ENCODE measurements at regions not wholly inside any gene's neighbourhood (a gene's known extent, or its start where the extent isn't known, plus 50 kb on each side); places are given as distances from the start of the nearest gene placed in this dataset.

DNA sequence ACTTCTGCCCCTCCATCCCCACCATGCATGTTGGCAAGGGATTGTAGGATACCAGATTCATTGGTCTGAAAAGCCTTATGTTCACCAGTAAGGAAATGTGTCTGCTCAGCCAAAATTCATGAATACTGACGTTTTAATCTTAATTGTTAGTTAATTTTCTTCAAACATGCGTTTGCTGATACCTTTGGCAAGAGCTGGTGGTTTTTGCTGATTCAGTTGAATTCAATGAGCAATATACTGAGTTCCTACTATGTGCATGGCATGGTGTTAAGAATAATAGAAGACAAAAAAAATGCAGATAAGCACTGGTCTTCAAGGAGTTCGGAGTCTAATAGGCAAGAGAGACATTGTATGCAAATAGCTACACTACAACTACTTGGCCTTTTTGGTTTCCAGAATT lies 811.6 kb downstream of the BCL11A start:
- no peak for TF ChIP-seq POLR2AphosphoS5 (IDR thresholded peaks at IDR 0.05)
- no peak for TF ChIP-seq EP300 (IDR thresholded peaks at IDR 0.05; ENCODE audit: low read depth)
- TF ChIP-seq, protein P1, sequence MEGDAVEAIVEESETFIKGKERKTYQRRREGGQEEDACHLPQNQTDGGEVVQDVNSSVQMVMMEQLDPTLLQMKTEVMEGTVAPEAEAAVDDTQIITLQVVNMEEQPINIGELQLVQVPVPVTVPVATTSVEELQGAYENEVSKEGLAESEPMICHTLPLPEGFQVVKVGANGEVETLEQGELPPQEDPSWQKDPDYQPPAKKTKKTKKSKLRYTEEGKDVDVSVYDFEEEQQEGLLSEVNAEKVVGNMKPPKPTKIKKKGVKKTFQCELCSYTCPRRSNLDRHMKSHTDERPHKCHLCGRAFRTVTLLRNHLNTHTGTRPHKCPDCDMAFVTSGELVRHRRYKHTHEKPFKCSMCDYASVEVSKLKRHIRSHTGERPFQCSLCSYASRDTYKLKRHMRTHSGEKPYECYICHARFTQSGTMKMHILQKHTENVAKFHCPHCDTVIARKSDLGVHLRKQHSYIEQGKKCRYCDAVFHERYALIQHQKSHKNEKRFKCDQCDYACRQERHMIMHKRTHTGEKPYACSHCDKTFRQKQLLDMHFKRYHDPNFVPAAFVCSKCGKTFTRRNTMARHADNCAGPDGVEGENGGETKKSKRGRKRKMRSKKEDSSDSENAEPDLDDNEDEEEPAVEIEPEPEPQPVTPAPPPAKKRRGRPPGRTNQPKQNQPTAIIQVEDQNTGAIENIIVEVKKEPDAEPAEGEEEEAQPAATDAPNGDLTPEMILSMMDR (IDR thresholded peaks at IDR 0.05): no peak

Data from transverse colon (tissue), 4 donors.